Loucy (cell line): ENCODE measurements at regions not wholly inside any gene's neighbourhood (a gene's known extent, or its start where the extent isn't known, plus 50 kb on each side); places are given as distances from the start of the nearest gene placed in this dataset.

Experiments used
- H2AFZ ChIP-seq: fragments of 200-600 bp; sonication (generic); 2 replicates; pipeline ENCODE4 v1.6.0; 2016; ENCODE audit warnings: antibody characterized with exemption, mild to moderate bottlenecking, low read length, moderate library complexity
- H3F3A ChIP-seq: fragments of 200-600 bp; 2 replicates; pipeline ENCODE4 v1.6.0; 2016; ENCODE audit warnings: antibody characterized with exemption, low read depth, mild to moderate bottlenecking
- H3K27me3 ChIP-seq: fragments of 200-600 bp; sonication (generic); 2 replicates; pipeline ENCODE4 v1.6.1; 2014; ENCODE audit warnings: low read length, mild to moderate bottlenecking; ENCODE audit not compliant: insufficient read depth, poor library complexity, severe bottlenecking
- H3K36me3 ChIP-seq: fragments of 200-600 bp; sonication (generic); 2 replicates; pipeline ENCODE4 v1.6.1; 2016; ENCODE audit warnings: low read length; ENCODE audit not compliant: insufficient read depth
- H3K4me1 ChIP-seq: fragments of 200-600 bp; sonication (generic); 2 replicates; pipeline ENCODE4 v1.5.1; 2014; ENCODE audit warnings: low read length, mild to moderate bottlenecking; ENCODE audit not compliant: insufficient read depth, poor library complexity, severe bottlenecking
- H3K4me2 ChIP-seq: fragments of 200-600 bp; sonication (generic); 2 replicates; pipeline ENCODE4 v1.6.0; 2014; ENCODE audit warnings: antibody characterized with exemption, low read length, low read depth, mild to moderate bottlenecking; ENCODE audit not compliant: poor library complexity, severe bottlenecking
- H3K4me3 ChIP-seq: fragments of 200-600 bp; sonication (generic); 2 replicates; pipeline ENCODE4 v1.5.1; 2014; ENCODE audit warnings: low read length, mild to moderate bottlenecking, mixed read lengths; ENCODE audit not compliant: poor library complexity, severe bottlenecking
- H3K79me2 ChIP-seq: fragments of 200-600 bp; sonication (generic); 2 replicates; pipeline ENCODE4 v1.6.1; 2014; ENCODE audit warnings: low read length; ENCODE audit not compliant: insufficient read depth
- H3K9ac ChIP-seq: fragments of 200-600 bp; sonication (generic); 2 replicates; pipeline ENCODE4 v1.6.0; 2014; ENCODE audit warnings: mild to moderate bottlenecking, low read depth, low read length, moderate library complexity; ENCODE audit not compliant: poor library complexity, severe bottlenecking
- H3K9me2 ChIP-seq: fragments of 200-600 bp; sonication (generic); replicated peaks from 2 replicates; pipeline ENCODE4 v1.6.1; 2016; ENCODE audit warnings: low read depth, low read length, mixed read lengths
- H3K9me3 ChIP-seq: fragments of 200-600 bp; sonication (generic); 2 replicates; pipeline ENCODE4 v1.6.1; 2014; ENCODE audit warnings: mild to moderate bottlenecking, antibody characterized with exemption, low read length, low read depth; ENCODE audit not compliant: insufficient read depth
- H4K20me1 ChIP-seq: fragments of 200-600 bp; sonication (generic); 2 replicates; pipeline ENCODE4 v1.6.0; 2014; ENCODE audit warnings: antibody characterized with exemption, low read length, mild to moderate bottlenecking; ENCODE audit not compliant: insufficient read depth, poor library complexity, severe bottlenecking
- EZH2phosphoT487 ChIP-seq: fragments of 200-600 bp; IDR thresholded peaks from 2 replicates; pipeline ENCODE4 v1.6.1; 2018; ENCODE audit warnings: antibody characterized with exemption, mild to moderate bottlenecking, moderate library complexity, borderline replicate concordance
- TF ChIP-seq, protein P1 (sequence below): fragments of 200-600 bp; sonication (generic); conservative IDR thresholded peaks from 2 replicates; pipeline ENCODE4 v1.5.1; 2014; ENCODE audit warnings: mild to moderate bottlenecking, antibody characterized with exemption, low read length

DNA sequence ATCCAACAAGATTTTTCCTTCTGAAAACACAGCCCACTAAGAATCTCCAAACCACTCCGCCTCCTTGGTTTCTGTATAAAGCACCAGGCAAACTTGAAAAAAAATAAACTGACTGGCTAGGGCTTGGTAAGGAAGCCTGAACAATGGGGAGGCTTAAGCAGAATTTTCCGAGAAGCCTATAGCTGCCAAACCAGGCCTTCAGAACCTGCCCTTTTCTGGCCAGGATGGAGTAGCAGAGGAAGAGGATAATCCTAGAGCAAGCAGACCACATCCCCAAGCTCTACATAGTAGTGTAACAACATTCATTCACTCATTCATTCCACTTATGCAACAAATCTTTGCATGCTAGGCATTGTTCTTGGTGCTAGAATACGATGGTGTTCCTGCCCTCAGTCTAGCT, 529.6 kb upstream of the ZEB2 start:
- no peak overlapping the region for H3K9ac ChIP-seq
- H3K79me2 ChIP-seq: no peaks in the 10 kb centered on the region
- H3K4me2 ChIP-seq: no peak overlapping the region
- H3K4me3 ChIP-seq: no peak overlapping the region
- no peaks in the 10 kb centered on the region for H3K36me3 ChIP-seq
- H2AFZ ChIP-seq: no peak overlapping the region
- H4K20me1 ChIP-seq: no peaks in the 10 kb centered on the region
- no peaks in the 10 kb centered on the region for H3K9me3 ChIP-seq
- TF ChIP-seq, protein P1, sequence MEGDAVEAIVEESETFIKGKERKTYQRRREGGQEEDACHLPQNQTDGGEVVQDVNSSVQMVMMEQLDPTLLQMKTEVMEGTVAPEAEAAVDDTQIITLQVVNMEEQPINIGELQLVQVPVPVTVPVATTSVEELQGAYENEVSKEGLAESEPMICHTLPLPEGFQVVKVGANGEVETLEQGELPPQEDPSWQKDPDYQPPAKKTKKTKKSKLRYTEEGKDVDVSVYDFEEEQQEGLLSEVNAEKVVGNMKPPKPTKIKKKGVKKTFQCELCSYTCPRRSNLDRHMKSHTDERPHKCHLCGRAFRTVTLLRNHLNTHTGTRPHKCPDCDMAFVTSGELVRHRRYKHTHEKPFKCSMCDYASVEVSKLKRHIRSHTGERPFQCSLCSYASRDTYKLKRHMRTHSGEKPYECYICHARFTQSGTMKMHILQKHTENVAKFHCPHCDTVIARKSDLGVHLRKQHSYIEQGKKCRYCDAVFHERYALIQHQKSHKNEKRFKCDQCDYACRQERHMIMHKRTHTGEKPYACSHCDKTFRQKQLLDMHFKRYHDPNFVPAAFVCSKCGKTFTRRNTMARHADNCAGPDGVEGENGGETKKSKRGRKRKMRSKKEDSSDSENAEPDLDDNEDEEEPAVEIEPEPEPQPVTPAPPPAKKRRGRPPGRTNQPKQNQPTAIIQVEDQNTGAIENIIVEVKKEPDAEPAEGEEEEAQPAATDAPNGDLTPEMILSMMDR: no peak
- H3K4me1 ChIP-seq: no peaks in the 10 kb centered on the region
- no peaks in the 10 kb centered on the region for H3F3A ChIP-seq
- H3K27me3 ChIP-seq: no peaks in the 10 kb centered on the region
- no peaks in the 10 kb centered on the region for H3K9me2 ChIP-seq

DNA sequence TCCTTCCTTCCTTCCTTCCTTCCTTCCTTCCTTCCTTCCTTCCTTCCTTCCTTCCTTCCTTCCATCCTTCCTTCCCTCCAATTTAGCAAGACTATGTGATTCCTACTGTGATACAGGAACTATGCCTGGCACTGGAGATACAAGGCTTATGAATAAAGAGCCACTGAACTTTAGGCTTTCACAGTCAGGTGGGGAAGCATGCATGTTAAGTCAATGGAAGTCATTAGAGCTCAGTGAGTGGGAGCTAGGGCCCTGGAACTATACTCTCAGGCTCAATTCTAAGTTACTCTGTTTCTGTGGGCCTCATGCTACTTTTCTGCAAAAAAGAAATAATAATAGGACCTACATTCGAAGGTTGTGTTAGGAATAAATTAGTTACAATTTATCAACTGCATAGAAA, 527.6 kb upstream of the ZEB2 start:
- Histone ChIP-seq H3K9me2 (no peaks in the 10 kb centered on the region), H3K36me3 (no peaks in the 10 kb centered on the region), H3K27me3 (no peaks in the 10 kb centered on the region), H3K9ac (no peak overlapping the region), H3K9me3 (no peaks in the 10 kb centered on the region), H3K4me3 (no peak overlapping the region), H3K4me2 (no peak overlapping the region), H3K79me2 (no peaks in the 10 kb centered on the region), H3F3A (no peaks in the 10 kb centered on the region), H2AFZ (no peak overlapping the region), H4K20me1 (no peaks in the 10 kb centered on the region), H3K4me1 (no peaks in the 10 kb centered on the region)
- TF ChIP-seq EZH2phosphoT487: no peak
- TF ChIP-seq, protein P1: no peak

DNA sequence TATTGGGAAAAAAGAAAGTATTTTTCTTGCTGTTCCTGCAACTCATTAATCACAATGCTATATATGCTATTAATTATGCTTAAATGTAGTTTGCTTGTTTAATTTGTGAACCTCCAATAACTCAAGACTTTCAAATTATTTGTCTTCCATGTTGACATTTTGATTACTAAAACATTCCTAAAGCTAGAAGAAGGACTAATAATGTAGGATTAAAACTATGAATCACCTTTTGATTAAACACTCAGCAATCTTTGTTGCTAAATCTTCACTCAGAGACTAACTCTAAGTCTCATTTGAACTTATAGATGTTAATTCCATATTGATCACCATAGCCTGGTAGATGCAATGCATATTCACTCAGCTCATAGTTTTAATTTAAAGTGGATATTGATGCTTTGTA, 524.6 kb upstream of the ZEB2 start:
- H3K27me3 ChIP-seq: no peaks in the 10 kb centered on the region
- H3K9me2 ChIP-seq: no peaks in the 10 kb centered on the region
- H3K36me3 ChIP-seq: no peaks in the 10 kb centered on the region
- no peak overlapping the region for H2AFZ ChIP-seq
- H3K9ac ChIP-seq: no peak overlapping the region
- H3F3A ChIP-seq: no peaks in the 10 kb centered on the region
- no peaks in the 10 kb centered on the region for H3K4me1 ChIP-seq
- H3K9me3 ChIP-seq: no peaks in the 10 kb centered on the region
- no peaks in the 10 kb centered on the region for H4K20me1 ChIP-seq
- no peak for TF ChIP-seq EZH2phosphoT487
- H3K4me3 ChIP-seq: no peak overlapping the region
- no peak overlapping the region for H3K4me2 ChIP-seq
- H3K79me2 ChIP-seq: no peaks in the 10 kb centered on the region

DNA sequence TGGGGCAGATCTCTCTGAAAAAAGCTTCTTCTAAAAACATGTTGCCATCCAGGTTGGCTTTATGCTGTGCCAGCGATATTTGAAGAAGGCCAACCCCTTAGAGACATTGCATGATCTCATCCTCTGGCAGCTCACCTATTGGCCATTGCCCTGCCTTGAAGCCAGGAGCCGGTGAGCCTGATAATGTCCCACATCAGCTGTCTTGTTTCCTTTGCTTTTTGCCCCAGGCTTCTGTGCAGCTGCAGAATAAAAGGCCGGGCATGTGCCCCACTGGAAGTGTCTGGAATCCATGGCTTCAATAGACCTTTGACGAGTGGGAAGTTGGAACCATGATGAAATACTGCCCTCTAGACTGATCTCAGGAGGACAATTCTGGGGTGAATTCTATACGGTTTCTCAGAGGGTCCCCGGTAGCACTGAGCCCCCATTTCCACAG, 523.5 kb upstream of the ZEB2 start:
- Histone ChIP-seq H3K27me3 (no peaks in the 10 kb centered on the region), H2AFZ (no peak overlapping the region)

More for the DNA sequence above, 523.5 kb upstream of the ZEB2 start:
- Histone ChIP-seq H4K20me1 (no peaks in the 10 kb centered on the region), H3K9ac (no peak overlapping the region), H3K9me3 (no peaks in the 10 kb centered on the region), H3F3A (no peaks in the 10 kb centered on the region), H3K79me2 (no peaks in the 10 kb centered on the region), H3K4me2 (no peak overlapping the region), H3K9me2 (no peaks in the 10 kb centered on the region), H3K36me3 (no peaks in the 10 kb centered on the region), H3K4me1 (no peaks in the 10 kb centered on the region), H3K4me3 (no peak overlapping the region)
- TF ChIP-seq, protein P1: no peak
- TF ChIP-seq EZH2phosphoT487: no peak
